Mesothelial cell of epicardium (in vitro differentiated cells): ENCODE measurements at regions not wholly inside any gene's neighbourhood (a gene's known extent, or its start where the extent isn't known, plus 50 kb on each side); places are given as distances from the start of the nearest gene placed in this dataset.

Experiments
- DNase-seq, 2 experiments: peaks; one replicate each; pipeline ENCODE4 v3.0.0; 2021; ENCODE audit warnings: low spot score in 2 of 2; ENCODE audit not compliant: unreplicated experiment in 2 of 2
- H3K27ac Mint-ChIP-seq: 2 replicates; pipeline ENCODE4 v1.8.0; 2021; ENCODE audit warnings: mixed read lengths
- H3K27me3 Mint-ChIP-seq: 2 replicates; pipeline ENCODE4 v1.8.0; 2021; ENCODE audit warnings: low read depth, mixed read lengths
- H3K36me3 Mint-ChIP-seq: 2 replicates; pipeline ENCODE4 v1.8.0; 2021; ENCODE audit warnings: mixed read lengths
- H3K4me1 Mint-ChIP-seq: 2 replicates; pipeline ENCODE4 v1.8.0; 2021; ENCODE audit warnings: mixed read lengths
- H3K4me3 Mint-ChIP-seq: 2 replicates; pipeline ENCODE4 v1.8.0; 2021; ENCODE audit warnings: mild to moderate bottlenecking, moderate library complexity, mixed read lengths
- H3K9me3 Mint-ChIP-seq: 2 replicates; pipeline ENCODE4 v1.8.0; 2021; ENCODE audit warnings: mixed read lengths
- CTCF ChIP-seq: fragments of 200-600 bp; sonication (generic); IDR thresholded peaks from one replicate; pipeline ENCODE4 v1.5.0; 2021; ENCODE audit warnings: antibody characterized with exemption; ENCODE audit not compliant: unreplicated experiment

GRCh38 chr20:60064554-60065196 lies 106.5 kb downstream of the CDH26 start:
- Mint-ChIP-seq H3K27ac (no peak overlapping the region), H3K27me3 (peaks cover 31% of the 10 kb centered on the region), H3K9me3 (no peaks in the 10 kb centered on the region), H3K4me3 (no peak overlapping the region), H3K4me1 (peaks cover 13% of the 10 kb centered on the region), H3K36me3 (no peaks in the 10 kb centered on the region)
- DNase-seq: no peak
- TF ChIP-seq CTCF: no peak

- H3K27ac Mint-ChIP-seq: no peak overlapping the region
- H3K36me3 Mint-ChIP-seq: no peaks in the 10 kb centered on the region
- peaks cover 37% of the 10 kb centered on the region for H3K27me3 Mint-ChIP-seq
- H3K4me1 Mint-ChIP-seq: peaks cover 13% of the 10 kb centered on the region
- H3K9me3 Mint-ChIP-seq: no peaks in the 10 kb centered on the region
- no peak for DNase-seq
- TF ChIP-seq CTCF: no peak
- H3K4me3 Mint-ChIP-seq: no peak overlapping the region
These were observed 107.7 kb downstream of the CDH26 start for GRCh38 chr20:60065741-60066437.

GRCh38 chr20:60066438-60066823 lies 108.2 kb downstream of the CDH26 start:
- peaks cover 13% of the 10 kb centered on the region for H3K4me1 Mint-ChIP-seq
- DNase-seq: no peak
- TF ChIP-seq CTCF: no peak
- no peak overlapping the region for H3K27ac Mint-ChIP-seq
- no peak overlapping the region for H3K4me3 Mint-ChIP-seq
- no peaks in the 10 kb centered on the region for H3K9me3 Mint-ChIP-seq
- no peaks in the 10 kb centered on the region for H3K36me3 Mint-ChIP-seq
- peaks cover 41% of the 10 kb centered on the region for H3K27me3 Mint-ChIP-seq

GRCh38 chr20:60068509-60068908 lies 110.3 kb downstream of the CDH26 start:
- Mint-ChIP-seq H3K9me3 (peaks cover 11% of the 10 kb centered on the region), H3K27ac (no peak overlapping the region), H3K27me3 (peaks cover 45% of the 10 kb centered on the region), H3K4me3 (no peak overlapping the region), H3K36me3 (no peaks in the 10 kb centered on the region), H3K4me1 (peaks cover 4% of the 10 kb centered on the region)
- TF ChIP-seq CTCF: no peak
- DNase-seq: no peak

GRCh38 chr20:60069656-60070055 lies 111.4 kb downstream of the CDH26 start:
- H3K4me3 Mint-ChIP-seq: no peak overlapping the region
- H3K36me3 Mint-ChIP-seq: no peaks in the 10 kb centered on the region
- no peak for DNase-seq
- TF ChIP-seq CTCF: no peak
- peaks cover 12% of the 10 kb centered on the region for H3K9me3 Mint-ChIP-seq
- no peaks in the 10 kb centered on the region for H3K4me1 Mint-ChIP-seq
- no peak overlapping the region for H3K27ac Mint-ChIP-seq
- H3K27me3 Mint-ChIP-seq: peaks cover 48% of the 10 kb centered on the region
